SH-SY5Y (cell line): ENCODE measurements at regions not wholly inside any gene's neighbourhood (a gene's known extent, or its start where the extent isn't known, plus 50 kb on each side); places are given as distances from the start of the nearest gene placed in this dataset.

Experiments used
- GATA2 ChIP-seq: IDR thresholded peaks from 2 replicates; pipeline ENCODE4 v1.6.1; 2011; ENCODE audit warnings: mild to moderate bottlenecking, low read depth, low read length
- GATA3 ChIP-seq: IDR thresholded peaks from 2 replicates; pipeline ENCODE4 v1.6.1; 2011; ENCODE audit warnings: low read depth, mild to moderate bottlenecking, low read length, moderate library complexity

GRCh38 chr12:30501718-30502117, 194.0 kb downstream of the IPO8 start:
- TF ChIP-seq GATA3 = no peak
- no peak for TF ChIP-seq GATA2
